NCI-H526 (cell line): ENCODE measurements at regions not wholly inside any gene's neighbourhood (a gene's known extent, or its start where the extent isn't known, plus 50 kb on each side); places are given as distances from the start of the nearest gene placed in this dataset.

Source experiments
- DNase-seq, 2 experiments: peaks; one replicate each; lab custom pipeline; 2025; lab: John Stamatoyannopoulos, UW

DNA sequence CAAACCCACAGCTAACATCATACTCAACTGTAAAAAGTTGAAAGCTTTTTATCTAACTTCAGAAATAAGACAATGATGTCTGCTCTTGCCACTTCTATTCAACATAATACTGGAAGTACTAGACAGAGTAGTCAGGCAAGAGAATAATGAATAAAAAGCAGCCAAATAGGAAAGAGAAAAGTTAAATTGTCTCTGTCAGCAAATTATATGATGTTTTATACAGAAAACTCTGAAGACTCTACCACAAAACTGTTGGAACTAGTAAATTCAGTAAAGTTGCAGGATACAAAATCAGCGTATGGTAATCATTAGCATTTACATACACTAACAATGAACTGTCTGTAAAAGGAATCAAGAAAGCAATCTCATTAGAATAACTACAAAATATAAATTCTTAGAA lies 752.9 kb upstream of the CT83 start:
- no peak for DNase-seq

DNA sequence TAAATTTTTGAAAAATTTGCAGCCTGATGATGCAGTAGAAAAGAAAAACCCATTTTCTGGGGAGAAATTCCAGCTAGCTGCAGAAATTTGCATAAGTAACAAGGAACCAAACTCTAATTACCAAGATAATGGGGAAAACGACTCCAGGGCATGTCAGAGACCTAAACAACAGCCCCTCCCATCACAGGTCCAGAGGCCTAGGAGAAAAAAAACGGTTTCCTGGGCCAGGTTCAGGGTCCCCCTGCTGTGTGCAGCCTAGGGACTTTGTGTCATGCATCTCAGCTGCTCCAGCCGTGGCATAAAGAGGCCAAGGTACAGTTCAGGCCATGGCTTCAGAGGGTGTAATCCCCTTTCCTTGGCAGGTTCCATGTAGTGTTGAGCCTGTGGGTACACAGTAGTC lies 733.7 kb upstream of the CT83 start:
- DNase-seq, result no peak

GRCh38 chrX:117147249-117147648 lies 684.5 kb upstream of the CT83 start:
- no peak for DNase-seq

DNA sequence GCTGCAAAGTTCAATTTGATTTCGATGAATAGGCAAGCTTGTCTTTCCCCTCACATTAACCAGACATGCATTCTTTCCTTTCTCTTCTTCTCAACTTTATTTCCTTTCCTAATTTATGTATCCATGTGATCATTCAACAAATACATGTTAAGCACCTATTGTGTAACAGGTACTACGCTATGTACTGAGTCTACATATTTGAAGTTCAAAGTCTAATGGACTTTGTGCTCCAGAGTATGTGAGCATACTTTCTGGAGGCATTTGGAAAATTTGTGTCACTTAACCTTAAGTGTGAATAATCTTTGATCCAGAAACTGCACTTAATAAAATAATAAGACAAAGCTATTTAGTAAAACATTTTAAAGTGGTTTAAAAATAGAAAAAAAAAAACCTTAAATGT lies 675.3 kb upstream of the CT83 start:
- no peak for DNase-seq

- DNase-seq, result no peak
Observed at GRCh38 chrX:117134983-117135382, 672.2 kb upstream of the CT83 start.

- DNase-seq, result peak in 1 of 2 experiments; percentile 15
Observed at GRCh38 chrX:117120700-117121099, 657.9 kb upstream of the CT83 start.

GRCh38 chrX:117096528-117096927 lies 633.8 kb upstream of the CT83 start:
- DNase-seq, result no peak

GRCh38 chrX:117095393-117095792 lies 632.6 kb upstream of the CT83 start:
- no peak for DNase-seq

DNA sequence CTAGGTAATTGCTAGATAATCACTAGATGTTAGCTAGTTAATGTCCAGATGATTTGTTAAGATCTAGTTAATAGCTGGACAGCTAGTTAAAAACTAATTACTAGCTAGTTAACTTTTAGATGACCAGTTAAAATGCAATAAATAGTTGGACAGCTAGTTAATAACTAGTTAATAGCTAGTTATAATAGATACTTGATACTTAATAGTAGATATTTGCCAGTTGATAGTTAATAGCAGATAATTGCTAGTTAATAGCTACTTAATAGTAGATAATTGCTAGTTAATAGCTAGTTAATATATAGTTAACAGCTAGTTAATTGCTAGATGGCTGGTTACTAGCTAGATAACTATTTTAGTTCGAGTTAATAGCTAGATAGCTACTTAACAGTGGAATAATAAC lies 631.4 kb upstream of the CT83 start:
- DNase-seq, result no peak

DNA sequence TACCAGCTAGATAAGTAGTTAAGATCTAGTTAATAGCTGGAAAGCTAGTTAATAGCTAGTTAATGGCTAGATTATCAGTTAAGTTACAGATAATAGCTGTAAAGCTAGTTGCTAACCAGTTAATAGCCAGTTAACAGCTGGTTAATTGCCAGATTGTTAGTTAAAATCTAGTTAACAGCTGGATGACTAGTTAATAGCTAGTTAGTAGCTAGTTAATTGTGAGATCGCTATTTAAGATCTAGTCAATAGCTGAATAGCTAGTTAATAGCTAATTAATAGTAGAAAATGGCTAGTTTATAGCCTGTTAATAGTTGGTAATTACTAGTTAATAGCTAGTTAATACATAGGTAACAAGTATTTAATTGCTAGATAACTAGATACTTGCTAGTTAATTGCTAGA lies 630.5 kb upstream of the CT83 start:
- no peak for DNase-seq

DNA sequence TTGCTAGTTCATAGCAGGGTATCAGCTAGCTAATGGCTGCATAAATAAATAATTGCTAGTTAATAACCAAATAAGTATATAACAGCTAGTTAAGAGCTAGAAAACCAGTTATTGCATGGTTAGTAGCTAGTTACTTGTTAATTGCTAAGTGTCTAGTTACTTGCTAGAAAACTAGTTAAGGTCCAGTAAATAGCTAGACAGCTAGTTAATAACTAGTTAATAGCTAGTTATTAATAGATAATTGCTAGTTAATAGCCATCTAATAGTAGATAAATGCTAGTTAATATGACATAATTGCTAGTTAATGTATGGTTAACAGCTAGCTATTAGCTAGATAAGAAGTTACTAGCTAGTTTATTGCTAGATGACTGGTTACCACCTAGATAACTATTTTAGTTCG lies 629.9 kb upstream of the CT83 start:
- no peak for DNase-seq

GRCh38 chrX:117063224-117063623 lies 600.4 kb upstream of the CT83 start:
- DNase-seq, result no peak

DNA sequence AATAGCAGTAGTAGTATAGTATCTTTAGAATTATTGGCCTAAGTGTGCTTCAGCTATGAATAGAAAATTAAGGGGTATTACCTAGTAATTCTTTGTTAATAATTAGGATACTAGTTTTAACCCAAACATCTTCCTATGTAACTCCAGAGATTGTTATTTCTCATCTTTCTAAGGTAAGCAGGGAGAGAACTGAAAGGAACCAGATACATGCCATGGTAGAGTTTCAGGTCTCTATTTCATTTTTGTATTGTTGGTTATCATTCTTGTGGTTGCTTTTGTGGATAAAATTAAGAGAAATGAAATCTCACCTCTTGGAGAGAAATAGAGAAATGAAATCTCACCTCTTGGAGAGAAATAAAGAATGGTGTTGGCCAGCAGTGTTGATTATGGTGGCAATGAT lies 597.1 kb upstream of the CT83 start:
- no peak for DNase-seq

- DNase-seq, result no peak
Observed at GRCh38 chrX:117053260-117053659, 590.5 kb upstream of the CT83 start.

GRCh38 chrX:117038918-117039440 lies 576.2 kb upstream of the CT83 start:
- DNase-seq, result no peak

DNA sequence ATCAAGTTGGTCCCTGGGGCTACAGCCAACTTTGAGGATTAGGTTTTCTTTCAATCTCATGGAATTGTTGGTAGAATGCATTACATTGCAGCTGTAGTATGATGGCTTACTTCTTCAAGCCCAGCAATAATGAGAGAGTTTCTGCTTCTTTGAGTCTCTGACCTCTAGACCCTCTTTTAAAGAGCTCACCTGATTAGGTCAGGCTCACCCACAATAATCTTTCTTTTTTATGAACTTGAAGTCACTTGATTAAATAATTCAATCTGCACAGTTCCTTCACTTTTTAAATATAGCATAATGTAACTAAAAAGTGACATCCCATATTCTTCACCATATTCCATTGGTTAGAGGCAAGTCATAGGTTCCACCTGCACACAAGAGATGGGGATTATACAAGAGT lies 547.5 kb upstream of the CT83 start:
- no peak for DNase-seq

- no peak for DNase-seq
Observed at GRCh38 chrX:117002981-117003380, 540.2 kb upstream of the CT83 start.

GRCh38 chrX:116975517-116975916 lies 512.7 kb upstream of the CT83 start:
- no peak for DNase-seq

DNA sequence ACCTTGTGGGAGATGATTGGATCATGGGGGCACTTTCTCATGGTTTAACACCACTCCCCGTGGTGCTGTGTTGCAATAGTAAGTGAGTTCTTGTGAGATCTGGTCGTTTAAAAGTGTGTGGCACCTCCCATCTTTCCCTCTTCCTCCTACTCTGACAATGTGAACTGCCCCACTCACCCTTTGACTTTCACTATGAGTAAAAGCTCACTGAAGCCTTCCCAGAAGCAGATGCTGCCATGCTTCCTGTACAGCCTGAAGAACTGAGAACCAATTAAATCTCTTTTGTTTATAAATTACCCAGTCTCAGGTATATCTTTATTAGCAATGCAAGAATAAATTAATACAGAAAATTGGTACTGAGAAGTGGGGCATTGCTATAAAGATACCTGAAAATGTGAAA lies 509.6 kb upstream of the CT83 start:
- DNase-seq, result no peak

GRCh38 chrX:116961872-116962582 lies 499.3 kb upstream of the CT83 start:
- peak in 1 of 2 experiments; percentile 0 for DNase-seq

- DNase-seq, result no peak
Observed at GRCh38 chrX:116930311-116930710, 467.5 kb upstream of the CT83 start.

DNA sequence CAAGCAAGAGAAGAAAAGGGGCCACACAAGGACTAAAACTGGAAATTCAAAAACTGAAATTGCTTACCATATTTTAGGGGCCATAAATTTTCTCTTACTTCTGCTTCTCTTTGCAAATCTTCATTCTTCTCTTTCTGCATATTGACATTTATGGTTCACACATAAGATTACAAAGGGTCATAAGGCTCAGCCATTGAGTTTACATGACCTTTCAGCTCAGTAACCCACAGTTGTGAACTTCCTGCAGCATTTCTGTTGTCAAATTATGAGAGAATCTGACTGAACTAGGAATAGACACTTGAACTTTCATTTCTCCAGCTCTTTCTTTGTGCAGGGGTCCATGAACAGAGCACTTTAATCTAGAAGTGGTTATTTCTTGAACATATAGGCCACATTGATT lies 434.8 kb upstream of the CT83 start:
- DNase-seq, result no peak

DNA sequence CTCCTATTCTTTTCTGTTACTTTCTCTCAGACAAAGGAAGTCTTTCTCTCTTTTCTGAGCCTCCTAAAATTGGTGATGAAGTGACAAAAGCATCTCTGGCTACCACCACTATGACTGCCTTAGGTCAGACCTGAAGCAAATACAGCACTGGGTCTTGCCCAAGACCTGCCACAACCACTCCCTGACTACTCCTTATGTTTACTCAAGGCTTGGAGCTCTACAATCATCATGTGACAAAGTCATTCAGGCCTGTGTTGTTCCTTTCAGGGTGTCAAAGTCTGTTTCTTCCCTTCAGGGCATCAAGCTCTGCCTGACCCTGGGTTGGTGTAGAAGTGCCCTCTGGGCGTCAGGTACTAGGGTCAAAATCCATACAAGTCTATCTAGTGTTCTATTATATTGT lies 419.2 kb upstream of the CT83 start:
- no peak for DNase-seq

- no peak for DNase-seq
Observed at GRCh38 chrX:116873671-116874070, 410.9 kb upstream of the CT83 start.
